CD14-positive monocyte (primary cell): ENCODE measurements at regions not wholly inside any gene's neighbourhood (a gene's known extent, or its start where the extent isn't known, plus 50 kb on each side); places are given as distances from the start of the nearest gene placed in this dataset.

Source experiments
- DNase-seq, 3 donors: peaks; one replicate each; pipeline ENCODE4 v3.0.0-alpha.2; 2011 to 2022
- H2AFZ ChIP-seq: 2 replicates; pipeline ENCODE4 v1.6.0; 2012; ENCODE audit warnings: mild to moderate bottlenecking, low read depth, low read length, inconsistent platforms; ENCODE audit not compliant: insufficient read depth, poor library complexity, severe bottlenecking
- H3K27ac ChIP-seq, 2 donors: 1 replicate in 1 of 2; 2 replicates in 1 of 2; pipeline ENCODE4 v1.5.1; 2012 to 2013; ENCODE audit warnings: low read length in 2 of 2, control low read depth in 1 of 2, inconsistent platforms in 1 of 2, low read depth in 1 of 2, mild to moderate bottlenecking in 1 of 2
- H3K27me3 ChIP-seq, 2 donors: one replicate each; pipeline versions ENCODE4 v1.6.0 to v1.6.1; 2011 to 2013; ENCODE audit warnings: low read length in 2 of 2; ENCODE audit not compliant: control insufficient read depth in 2 of 2, insufficient read depth in 2 of 2
- H3K36me3 ChIP-seq, 2 donors: replicated peaks in 1 of 2; 1 replicate in 1 of 2; 2 replicates in 1 of 2; pipeline versions ENCODE4 v1.5.1 to v1.6.1; 2012 to 2013; ENCODE audit warnings: low read length in 2 of 2, control low read depth in 1 of 2, inconsistent platforms in 1 of 2, mild to moderate bottlenecking in 1 of 2; ENCODE audit not compliant: insufficient read depth in 2 of 2, control insufficient read depth in 1 of 2
- H3K4me1 ChIP-seq, 2 donors: 1 replicate in 1 of 2; 2 replicates in 1 of 2; pipeline versions ENCODE4 v1.5.1 to v1.6.1; 2012 to 2013; ENCODE audit warnings: low read length in 2 of 2, control low read depth in 1 of 2, inconsistent platforms in 1 of 2, mild to moderate bottlenecking in 1 of 2, moderate library complexity in 1 of 2; ENCODE audit not compliant: insufficient read depth in 2 of 2, control insufficient read depth in 1 of 2
- H3K4me2 ChIP-seq: replicated peaks from 2 replicates; pipeline ENCODE3; 2012; ENCODE audit warnings: low read length, moderate library complexity, mild to moderate bottlenecking; ENCODE audit not compliant: poor library complexity, severe bottlenecking; ENCODE audit errors: extremely low read depth
- H3K4me3 ChIP-seq, 3 experiments: fragments of 200-600 bp in 1 of 3; sonication (generic) in 1 of 3; replicated peaks in 1 of 3; 1 replicate in 2 of 3; 2 replicates in 1 of 3; pipeline ENCODE4 v1.5.1; 2011 to 2013; ENCODE audit warnings: low read length in 3 of 3, mild to moderate bottlenecking in 3 of 3, control low read depth in 2 of 3, low read depth in 2 of 3, inconsistent platforms in 1 of 3, moderate library complexity in 1 of 3
- H3K79me2 ChIP-seq: 2 replicates; pipeline ENCODE4 v1.6.0; 2012; ENCODE audit warnings: mild to moderate bottlenecking, control low read depth, inconsistent platforms, low read length, moderate library complexity; ENCODE audit not compliant: insufficient read depth
- H3K9ac ChIP-seq: 2 replicates; pipeline ENCODE4 v1.6.0; 2017; ENCODE audit warnings: low read length, mild to moderate bottlenecking; ENCODE audit not compliant: insufficient read depth, poor library complexity, severe bottlenecking
- H3K9me3 ChIP-seq, 2 donors: replicated peaks in 1 of 2; 1 replicate in 1 of 2; 2 replicates in 1 of 2; pipeline versions ENCODE4 v1.5.1 to v1.6.1; 2012 to 2013; ENCODE audit warnings: low read length in 2 of 2, control low read depth in 1 of 2; ENCODE audit not compliant: control insufficient read depth in 1 of 2, insufficient read depth in 1 of 2
- H4K20me1 ChIP-seq: 2 replicates; pipeline ENCODE4 v1.6.0; 2012; ENCODE audit warnings: mild to moderate bottlenecking, low read length, control low read depth, moderate library complexity; ENCODE audit not compliant: insufficient read depth
- H3K27ac Mint-ChIP-seq, 7 donors: one replicate each; pipeline ENCODE4 v1.8.0; 2020; ENCODE audit warnings: mild to moderate bottlenecking in 7 of 7, mixed read lengths in 7 of 7, moderate library complexity in 6 of 7, inconsistent platforms in 2 of 7
- H3K27me3 Mint-ChIP-seq, 3 donors: one replicate each; pipeline ENCODE4 v1.8.0; 2021 to 2022; ENCODE audit warnings: low read depth in 3 of 3, mild to moderate bottlenecking in 3 of 3, mixed read lengths in 3 of 3, moderate library complexity in 3 of 3, inconsistent platforms in 1 of 3
- H3K36me3 Mint-ChIP-seq, 2 donors: one replicate each; pipeline ENCODE4 v1.8.0; 2020; ENCODE audit warnings: mixed read lengths in 2 of 2, inconsistent platforms in 1 of 2, mild to moderate bottlenecking in 1 of 2
- H3K4me1 Mint-ChIP-seq: one replicate; pipeline ENCODE4 v1.8.0; 2020; ENCODE audit warnings: mild to moderate bottlenecking, mixed read lengths
- H3K4me3 Mint-ChIP-seq, 2 donors: one replicate each; pipeline ENCODE4 v1.8.0; 2020; ENCODE audit warnings: mild to moderate bottlenecking in 2 of 2, mixed read lengths in 2 of 2, moderate library complexity in 1 of 2
- H3K9me3 Mint-ChIP-seq, 7 donors: one replicate each; pipeline ENCODE4 v1.8.0; 2020 to 2022; ENCODE audit warnings: mixed read lengths in 7 of 7, mild to moderate bottlenecking in 6 of 7, moderate library complexity in 6 of 7, inconsistent platforms in 2 of 7
- WGBS: methylation state at CpG from one replicate; pipeline ENCODE4 v1.1.5; 2013; ENCODE audit warnings: missing lambda C conversion rate; ENCODE audit not compliant: insufficient coverage; 5-methylcytosine and 5-hydroxymethylcytosine counted together
- intact Hi-C, 2 donors: fragments of 100-400 bp; cut with micrococcal nuclease; formaldehyde crosslinking; loops; one replicate each; pipeline versions ENCODE4 v1.15.0 to v1.15.1; 2023
- TF ChIP-seq, protein P1 (sequence below): fragments of 200-600 bp; IDR thresholded peaks from one replicate; pipeline ENCODE4 v1.8.0; 2022; ENCODE audit warnings: antibody characterized with exemption, mild to moderate bottlenecking

DNA sequence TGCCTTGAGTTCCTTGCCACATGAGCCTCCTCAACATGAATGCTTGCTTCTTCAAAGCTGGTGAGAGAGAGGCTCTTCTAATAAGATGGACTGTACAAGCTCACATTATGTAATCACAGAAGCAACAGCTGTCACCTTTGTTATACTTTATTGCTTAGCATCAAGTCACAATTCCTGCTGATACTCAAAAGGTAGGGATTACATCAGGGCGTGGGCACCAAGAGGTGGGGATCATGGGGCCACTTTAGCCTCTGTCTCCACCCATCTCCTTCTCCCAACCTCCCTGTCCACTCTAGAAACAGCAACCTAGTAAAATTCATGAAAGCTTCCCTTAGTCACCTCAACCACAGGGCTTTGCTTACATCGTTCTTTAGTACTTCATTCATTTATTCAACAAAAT, 95.9 kb downstream of the FAM43A start:
- 100% methylated on average over 1 of the region's 2 CpGs for WGBS
- H3K9me3 Mint-ChIP-seq = peaks cover 0 to 6% (median 1%) of the 10 kb centered on the region in 7 donors

DNA sequence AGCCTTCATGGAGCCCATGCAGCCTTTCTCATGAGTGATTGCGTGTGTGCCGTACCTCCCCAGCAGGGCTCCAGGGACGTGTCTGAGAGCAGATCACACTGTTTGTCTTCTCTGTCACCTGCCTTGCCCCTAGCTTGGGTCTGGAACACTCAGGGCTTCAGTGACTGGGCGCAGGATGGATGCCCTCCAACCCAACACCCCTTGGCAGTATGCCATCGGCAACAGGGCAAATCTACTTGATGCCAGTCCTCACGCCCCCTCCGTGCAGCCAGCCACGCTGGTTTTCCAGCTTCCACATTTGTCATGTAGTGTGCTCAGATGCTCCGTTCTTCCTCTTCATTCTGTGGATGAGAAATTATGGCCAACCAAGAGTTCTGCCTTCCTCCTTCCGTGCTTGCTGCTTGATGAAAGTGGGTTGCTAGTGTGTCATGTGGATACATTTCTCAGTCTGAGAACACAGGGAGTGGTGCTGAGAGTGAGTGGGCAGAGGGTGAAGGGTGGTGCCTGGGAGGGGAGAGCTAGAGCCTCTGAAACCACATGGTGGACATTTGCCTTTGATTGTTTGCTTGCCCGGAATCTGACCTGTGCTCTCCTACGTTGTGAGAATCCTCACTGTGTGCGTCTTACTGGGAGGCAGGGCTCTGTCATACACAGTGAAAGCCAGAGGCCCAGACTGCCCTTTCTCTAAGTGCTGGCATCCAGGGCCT, 97.2 kb downstream of the FAM43A start:
- Histone ChIP-seq H3K4me3 (no peak overlapping the region), H3K4me2 (no peak overlapping the region), H3K27me3 (no peaks in the 10 kb centered on the region), H3K4me1 (peaks cover 18 to 25% of the 10 kb centered on the region in 2 donors), H4K20me1 (no peaks in the 10 kb centered on the region), H3K79me2 (no peaks in the 10 kb centered on the region), H3K36me3 (no peaks in the 10 kb centered on the region), H3K27ac (no peak overlapping the region), H3K9ac (no peak overlapping the region), H3K9me3 (no peaks in the 10 kb centered on the region), H2AFZ (no peak overlapping the region)
- peaks cover 36% of the 10 kb centered on the region for H3K4me1 Mint-ChIP-seq
- H3K27ac Mint-ChIP-seq = no peak overlapping the region
- no peak overlapping the region for H3K4me3 Mint-ChIP-seq
- intact Hi-C loops = no loop called here
- H3K9me3 Mint-ChIP-seq = peaks cover 0 to 6% (median 1%) of the 10 kb centered on the region in 7 donors
- DNase-seq = no peak
- 93% methylated on average over 10 of the region's 13 CpGs for WGBS
- H3K27me3 Mint-ChIP-seq = peaks cover 3 to 9% (median 5%) of the 10 kb centered on the region in 3 donors
- no peaks in the 10 kb centered on the region for H3K36me3 Mint-ChIP-seq
- TF ChIP-seq, protein P1, sequence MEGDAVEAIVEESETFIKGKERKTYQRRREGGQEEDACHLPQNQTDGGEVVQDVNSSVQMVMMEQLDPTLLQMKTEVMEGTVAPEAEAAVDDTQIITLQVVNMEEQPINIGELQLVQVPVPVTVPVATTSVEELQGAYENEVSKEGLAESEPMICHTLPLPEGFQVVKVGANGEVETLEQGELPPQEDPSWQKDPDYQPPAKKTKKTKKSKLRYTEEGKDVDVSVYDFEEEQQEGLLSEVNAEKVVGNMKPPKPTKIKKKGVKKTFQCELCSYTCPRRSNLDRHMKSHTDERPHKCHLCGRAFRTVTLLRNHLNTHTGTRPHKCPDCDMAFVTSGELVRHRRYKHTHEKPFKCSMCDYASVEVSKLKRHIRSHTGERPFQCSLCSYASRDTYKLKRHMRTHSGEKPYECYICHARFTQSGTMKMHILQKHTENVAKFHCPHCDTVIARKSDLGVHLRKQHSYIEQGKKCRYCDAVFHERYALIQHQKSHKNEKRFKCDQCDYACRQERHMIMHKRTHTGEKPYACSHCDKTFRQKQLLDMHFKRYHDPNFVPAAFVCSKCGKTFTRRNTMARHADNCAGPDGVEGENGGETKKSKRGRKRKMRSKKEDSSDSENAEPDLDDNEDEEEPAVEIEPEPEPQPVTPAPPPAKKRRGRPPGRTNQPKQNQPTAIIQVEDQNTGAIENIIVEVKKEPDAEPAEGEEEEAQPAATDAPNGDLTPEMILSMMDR = no peak

More for the DNA sequence above, 95.9 kb downstream of the FAM43A start:
- intact Hi-C loops = no loop called here
- no peak overlapping the region for H3K27ac Mint-ChIP-seq
- H3K4me3 Mint-ChIP-seq = no peak overlapping the region
- H3K4me2 ChIP-seq = no peak overlapping the region
- H4K20me1 ChIP-seq = no peaks in the 10 kb centered on the region
- no peak overlapping the region for H3K4me3 ChIP-seq
- no peaks in the 10 kb centered on the region for H3K36me3 ChIP-seq
- H3K9ac ChIP-seq = no peak overlapping the region
- no peaks in the 10 kb centered on the region for H3K27me3 ChIP-seq
- no peaks in the 10 kb centered on the region for H3K9me3 ChIP-seq
- TF ChIP-seq, protein P1 = no peak
- no peak for DNase-seq
- H3K27me3 Mint-ChIP-seq = peaks cover 5 to 8% (median 5%) of the 10 kb centered on the region in 3 donors
- no peak overlapping the region for H2AFZ ChIP-seq
- peaks cover 36% of the 10 kb centered on the region for H3K4me1 Mint-ChIP-seq
- H3K27ac ChIP-seq = no peak overlapping the region
- H3K36me3 Mint-ChIP-seq = no peaks in the 10 kb centered on the region
- H3K79me2 ChIP-seq = no peaks in the 10 kb centered on the region
- H3K4me1 ChIP-seq = peaks cover 18 to 25% of the 10 kb centered on the region in 2 donors
